Large intestine (tissue), 3 donors: ENCODE measurements at regions not wholly inside any gene's neighbourhood (a gene's known extent, or its start where the extent isn't known, plus 50 kb on each side); places are given as distances from the start of the nearest gene placed in this dataset.
"Not testable (repeated sequence)": the region's sequence is repeated elsewhere in the genome, so short reads cannot be mapped to it uniquely, and the experiment has no call there.

ENCODE experiments used
- DNase-seq, 2 donors: peaks; one replicate each; pipeline versions ENCODE4 v3.0.0 to v3.0.0-alpha.2; 2013
- H3K27ac ChIP-seq: one replicate; pipeline ENCODE4 v1.5.1; 2013; ENCODE audit warnings: low read length
- H3K27me3 ChIP-seq: 2 replicates; pipeline ENCODE4 v1.6.1; 2013; ENCODE audit warnings: low read length; ENCODE audit not compliant: control insufficient read depth, insufficient read depth
- H3K36me3 ChIP-seq: 2 replicates; pipeline ENCODE4 v1.6.1; 2013; ENCODE audit warnings: low read length; ENCODE audit not compliant: control insufficient read depth, insufficient read depth
- H3K4me1 ChIP-seq: one replicate; pipeline ENCODE4 v1.6.1; 2013; ENCODE audit warnings: low read length; ENCODE audit not compliant: control insufficient read depth, insufficient read depth
- H3K4me3 ChIP-seq: one replicate; pipeline ENCODE4 v1.5.1; 2013; ENCODE audit warnings: low read length
- H3K9me3 ChIP-seq: one replicate; pipeline ENCODE4 v1.6.1; 2013; ENCODE audit warnings: mild to moderate bottlenecking, low read depth, low read length, moderate library complexity; ENCODE audit not compliant: control insufficient read depth
- WGBS: methylation state at CpG from one replicate; pipeline ENCODE4 v1.1.5; 2013; ENCODE audit warnings: low lambda C conversion rate; ENCODE audit not compliant: insufficient coverage; 5-methylcytosine and 5-hydroxymethylcytosine counted together

GRCh38 chr3:153399636-153400035 is 237.6 kb downstream of the RAP2B start:
- Histone ChIP-seq H3K36me3 (no peaks in the 10 kb centered on the region), H3K9me3 (no peaks in the 10 kb centered on the region), H3K27ac (no peak overlapping the region), H3K4me3 (no peak overlapping the region), H3K4me1 (no peaks in the 10 kb centered on the region), H3K27me3 (no peaks in the 10 kb centered on the region)
- no peak for DNase-seq

- Histone ChIP-seq H3K4me1 (no peaks in the 10 kb centered on the region), H3K36me3 (no peaks in the 10 kb centered on the region), H3K27me3 (no peaks in the 10 kb centered on the region), H3K27ac (no peak overlapping the region), H3K9me3 (no peaks in the 10 kb centered on the region), H3K4me3 (no peak overlapping the region)
- no peak for DNase-seq
Observed at GRCh38 chr3:153400641-153401040, 238.6 kb downstream of the RAP2B start.

- WGBS, result 100% methylated on average over 1 of the region's 2 CpGs
- no peak for DNase-seq
- no peaks in the 10 kb centered on the region for H3K27me3 ChIP-seq
- H3K9me3 ChIP-seq, result no peaks in the 10 kb centered on the region
- no peak overlapping the region for H3K4me3 ChIP-seq
- no peaks in the 10 kb centered on the region for H3K4me1 ChIP-seq
- H3K36me3 ChIP-seq, result no peaks in the 10 kb centered on the region
- no peak overlapping the region for H3K27ac ChIP-seq
Observed at GRCh38 chr3:153404157-153404556, 242.1 kb downstream of the RAP2B start.

DNA sequence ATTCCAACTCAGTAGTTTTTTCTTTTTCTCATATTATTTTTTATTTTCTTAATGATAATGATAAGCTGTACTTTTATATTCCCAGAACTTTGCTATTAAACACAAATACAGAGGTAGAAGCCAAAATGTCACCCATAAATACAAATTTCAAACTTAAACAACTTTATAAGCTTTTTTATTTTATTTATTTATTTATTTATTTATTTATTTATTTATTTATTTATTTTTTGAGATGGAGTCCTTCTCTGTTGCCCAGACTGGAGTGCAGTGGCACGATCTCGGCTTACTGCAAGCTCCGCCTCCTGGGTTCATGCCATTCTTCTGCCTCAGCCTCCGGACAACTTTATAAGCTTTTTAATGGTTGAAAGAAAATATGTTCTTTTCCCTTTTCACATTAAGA is 243.3 kb downstream of the RAP2B start:
- not testable (repeated sequence) for H3K27me3 ChIP-seq, H3K4me3 ChIP-seq, H3K27ac ChIP-seq, H3K9me3 ChIP-seq, H3K36me3 ChIP-seq, DNase-seq, H3K4me1 ChIP-seq
- 80% methylated on average over 1 of the region's 4 CpGs for WGBS

DNA sequence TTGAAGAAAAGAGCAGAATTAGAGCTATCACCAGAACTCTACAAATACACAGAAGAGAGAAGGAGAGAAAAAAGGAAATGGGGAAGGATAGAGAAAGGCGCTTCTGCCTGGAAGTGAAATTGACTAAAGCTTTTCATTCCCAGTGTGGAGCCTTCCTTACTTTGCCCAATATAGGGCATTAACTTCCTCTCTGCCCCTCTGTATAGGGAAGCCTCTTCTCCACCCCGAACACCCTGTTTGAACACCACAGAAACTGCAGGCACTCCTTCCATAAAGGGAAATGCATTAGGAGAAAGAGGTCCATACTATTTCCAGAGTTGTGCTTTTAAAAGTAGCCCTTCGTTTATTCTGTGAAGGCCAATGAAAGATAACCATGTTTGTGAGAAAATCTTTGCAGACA is 248.5 kb downstream of the RAP2B start:
- Histone ChIP-seq H3K4me1 (no peaks in the 10 kb centered on the region), H3K27ac (no peak overlapping the region), H3K4me3 (no peak overlapping the region), H3K9me3 (no peaks in the 10 kb centered on the region), H3K27me3 (no peaks in the 10 kb centered on the region), H3K36me3 (no peaks in the 10 kb centered on the region)
- no CpG with 5 or more reads among the region's 3 CpGs for WGBS
- no peak for DNase-seq

DNA sequence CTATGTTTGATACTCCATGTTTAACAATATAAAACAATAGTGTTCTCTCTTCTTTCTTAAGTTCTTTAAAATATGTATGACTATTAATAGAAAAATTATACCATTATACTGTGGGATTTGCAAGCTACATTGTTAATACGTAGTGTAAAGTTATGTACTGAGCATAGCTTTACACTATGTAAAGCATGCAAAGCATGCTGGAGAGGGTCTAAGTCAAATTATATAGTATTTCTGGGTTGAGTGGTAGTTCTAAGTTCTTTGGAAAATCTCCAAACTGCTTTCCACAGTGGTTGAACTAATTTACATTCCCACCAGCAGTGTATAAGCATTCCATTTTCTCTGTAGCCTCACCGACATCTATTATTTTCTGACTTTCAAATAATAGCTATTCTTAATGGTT is 253.0 kb downstream of the RAP2B start:
- WGBS, result no CpG with 5 or more reads among the region's 2 CpGs
- DNase-seq, result no peak
- Histone ChIP-seq H3K9me3 (peaks cover 10% of the 10 kb centered on the region), H3K27me3 (no peaks in the 10 kb centered on the region), H3K36me3 (no peaks in the 10 kb centered on the region), H3K27ac (no peak overlapping the region), H3K4me3 (no peak overlapping the region), H3K4me1 (no peaks in the 10 kb centered on the region)

- Histone ChIP-seq H3K9me3 (peaks cover 10% of the 10 kb centered on the region), H3K27me3 (no peaks in the 10 kb centered on the region), H3K4me3 (no peak overlapping the region), H3K4me1 (no peaks in the 10 kb centered on the region), H3K36me3 (no peaks in the 10 kb centered on the region), H3K27ac (no peak overlapping the region)
- no CpG with 5 or more reads among the region's 4 CpGs for WGBS
- no peak for DNase-seq
Observed at GRCh38 chr3:153422314-153422713, 260.3 kb downstream of the RAP2B start.

- not testable (repeated sequence) for H3K9me3 ChIP-seq, DNase-seq
Observed at GRCh38 chr3:153423820-153424219, 261.8 kb downstream of the RAP2B start.

GRCh38 chr3:153426344-153426743 is 264.3 kb downstream of the RAP2B start:
- no peaks in the 10 kb centered on the region for H3K36me3 ChIP-seq
- no peak overlapping the region for H3K27ac ChIP-seq
- no CpG with 5 or more reads among the region's 4 CpGs for WGBS
- no peak overlapping the region for H3K4me3 ChIP-seq
- no peaks in the 10 kb centered on the region for H3K4me1 ChIP-seq
- H3K27me3 ChIP-seq, result no peaks in the 10 kb centered on the region
- no peak for DNase-seq
- no peaks in the 10 kb centered on the region for H3K9me3 ChIP-seq

More at GRCh38 chr3:153423820-153424219, 261.8 kb downstream of the RAP2B start:
- not testable (repeated sequence) for H3K27me3 ChIP-seq, H3K4me1 ChIP-seq, H3K4me3 ChIP-seq, H3K27ac ChIP-seq, H3K36me3 ChIP-seq

GRCh38 chr3:153426803-153427202 is 264.8 kb downstream of the RAP2B start:
- no peaks in the 10 kb centered on the region for H3K4me1 ChIP-seq
- no peaks in the 10 kb centered on the region for H3K36me3 ChIP-seq
- 89% methylated on average over 1 of the region's 1 CpG for WGBS
- no peak overlapping the region for H3K4me3 ChIP-seq
- no peak for DNase-seq
- no peaks in the 10 kb centered on the region for H3K9me3 ChIP-seq
- no peaks in the 10 kb centered on the region for H3K27me3 ChIP-seq
- no peak overlapping the region for H3K27ac ChIP-seq

DNA sequence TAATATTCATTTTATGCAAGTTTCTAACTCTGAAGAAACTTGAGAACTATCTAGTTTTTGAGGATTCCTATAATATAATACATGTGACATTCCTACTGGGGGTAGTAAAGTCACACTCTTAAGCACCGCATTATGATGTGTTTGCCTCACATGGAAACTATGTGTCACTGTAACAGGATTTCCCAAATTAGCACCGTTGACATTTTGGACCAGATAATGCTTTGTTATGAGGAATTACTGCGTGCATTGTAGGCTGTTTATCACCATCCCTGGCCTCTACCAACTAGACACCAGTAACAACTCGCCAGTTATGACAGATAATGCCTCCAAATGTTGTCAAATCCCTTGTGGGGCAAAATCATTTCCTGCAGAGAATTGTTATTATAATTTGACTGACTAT is 267.8 kb downstream of the RAP2B start:
- H3K27me3 ChIP-seq, result no peaks in the 10 kb centered on the region

More for the DNA sequence above, 267.8 kb downstream of the RAP2B start:
- WGBS, result 40% methylated on average over 1 of the region's 4 CpGs
- Histone ChIP-seq H3K9me3 (no peaks in the 10 kb centered on the region), H3K36me3 (no peaks in the 10 kb centered on the region), H3K27ac (no peak overlapping the region), H3K4me1 (no peaks in the 10 kb centered on the region), H3K4me3 (no peak overlapping the region)
- DNase-seq, result no peak
